HG02840 (cell line): ENCODE measurements at regions not wholly inside any gene's neighbourhood (a gene's known extent, or its start where the extent isn't known, plus 50 kb on each side); places are given as distances from the start of the nearest gene placed in this dataset.
"Not testable (repeated sequence)": the region's sequence is repeated elsewhere in the genome, so short reads cannot be mapped to it uniquely, and the experiment has no call there.

ENCODE experiments used
- ATAC-seq: cut with Tn5 transposase; IDR thresholded peaks from one replicate; pipeline ENCODE4 v1.9.1; 2021; ENCODE audit warnings: mild to moderate bottlenecking, moderate library complexity, moderate number of reproducible peaks; ENCODE audit not compliant: unreplicated experiment, low FRiP score

GRCh38 chr2:128603411-128603924, 284.8 kb upstream of the HS6ST1 start:
- no peak for ATAC-seq

DNA sequence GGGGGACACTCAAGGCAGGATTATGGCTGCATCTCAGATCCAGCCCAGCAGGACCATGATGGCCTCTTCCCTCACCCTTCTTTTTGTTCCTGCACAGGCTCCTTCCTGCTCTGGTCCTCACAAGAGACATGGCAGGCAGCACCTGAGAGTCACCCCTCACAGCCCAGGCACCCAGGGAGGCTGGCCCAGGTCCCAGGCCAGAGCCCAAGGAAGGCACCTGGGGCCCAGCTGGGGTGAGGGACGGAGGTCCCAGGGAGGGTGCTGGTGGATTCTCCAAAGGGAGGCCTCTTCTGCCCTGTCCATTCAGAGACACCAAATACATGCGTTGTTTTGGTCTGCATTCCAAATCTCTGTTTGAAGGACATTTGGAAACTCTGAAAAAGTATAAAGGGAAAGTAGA, 285.4 kb upstream of the HS6ST1 start:
- ATAC-seq: no peak

GRCh38 chr2:128604581-128604980, 285.9 kb upstream of the HS6ST1 start:
- ATAC-seq: not testable (repeated sequence)

GRCh38 chr2:128605421-128605820, 286.8 kb upstream of the HS6ST1 start:
- ATAC-seq: no peak

DNA sequence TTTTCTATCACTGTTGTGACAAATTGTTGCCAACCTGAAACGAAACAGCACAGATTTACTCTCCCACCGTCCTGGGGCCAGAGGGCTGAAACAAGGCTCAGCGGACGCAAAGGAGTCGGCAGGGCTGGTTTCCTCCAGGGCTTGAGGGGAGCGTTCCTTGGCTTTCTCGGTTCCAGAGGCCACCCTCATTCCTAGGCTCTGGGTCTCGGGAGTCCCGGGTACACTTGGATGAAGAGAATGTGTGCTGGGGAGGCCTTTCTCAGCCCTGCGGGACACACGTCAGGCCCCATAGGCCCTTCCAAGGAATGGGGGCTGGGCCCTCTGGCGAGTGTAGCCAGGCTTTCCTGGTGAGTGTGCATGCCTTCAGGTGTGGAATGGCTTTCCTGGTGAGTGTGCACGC, 287.3 kb upstream of the HS6ST1 start:
- ATAC-seq: no peak

DNA sequence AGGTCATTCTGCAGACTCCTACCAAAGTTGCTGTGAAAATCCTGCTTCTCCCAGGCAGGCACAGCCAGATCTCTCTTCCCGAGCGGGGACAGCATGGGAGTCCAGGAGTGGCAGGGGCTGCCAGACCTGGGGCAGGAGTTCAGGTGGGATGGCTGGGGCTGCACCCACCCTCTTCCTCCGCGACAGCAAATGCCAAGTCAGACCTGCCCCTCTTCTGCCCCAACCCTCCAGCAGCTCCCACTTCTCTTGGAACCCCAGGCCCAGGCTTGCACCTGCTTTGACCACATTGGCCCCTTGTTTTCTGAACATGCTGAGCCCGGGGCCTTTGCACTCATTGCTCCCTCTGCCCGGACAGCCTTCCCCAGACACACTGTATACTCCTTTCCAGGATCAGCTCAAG, 288.2 kb upstream of the HS6ST1 start:
- ATAC-seq: no peak

DNA sequence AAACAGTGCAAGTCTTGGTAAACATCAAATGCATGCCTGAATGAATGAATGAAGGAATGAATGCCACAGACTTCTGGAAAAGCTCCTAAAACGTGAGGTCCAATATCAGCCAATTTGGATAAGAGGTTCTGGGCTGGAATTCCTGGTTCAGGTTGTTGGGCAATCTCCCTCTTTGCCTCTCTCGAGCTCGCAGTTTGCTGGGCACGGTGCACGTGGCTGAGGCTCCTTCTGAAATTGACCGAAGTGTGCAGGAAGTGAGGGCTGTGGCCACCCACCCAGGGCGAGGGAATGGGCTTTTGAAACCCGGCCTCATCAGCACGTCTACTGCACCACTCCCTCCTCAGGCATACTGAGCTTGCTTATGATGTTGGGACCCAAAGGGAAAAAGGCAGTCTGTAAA, 288.8 kb upstream of the HS6ST1 start:
- ATAC-seq: no peak

- ATAC-seq: no peak
Measured at GRCh38 chr2:128607911-128608506, 289.3 kb upstream of the HS6ST1 start.

GRCh38 chr2:128608921-128609880, 290.5 kb upstream of the HS6ST1 start:
- ATAC-seq: no peak

- ATAC-seq: no peak
Measured at GRCh38 chr2:128610496-128610895, 291.8 kb upstream of the HS6ST1 start.

DNA sequence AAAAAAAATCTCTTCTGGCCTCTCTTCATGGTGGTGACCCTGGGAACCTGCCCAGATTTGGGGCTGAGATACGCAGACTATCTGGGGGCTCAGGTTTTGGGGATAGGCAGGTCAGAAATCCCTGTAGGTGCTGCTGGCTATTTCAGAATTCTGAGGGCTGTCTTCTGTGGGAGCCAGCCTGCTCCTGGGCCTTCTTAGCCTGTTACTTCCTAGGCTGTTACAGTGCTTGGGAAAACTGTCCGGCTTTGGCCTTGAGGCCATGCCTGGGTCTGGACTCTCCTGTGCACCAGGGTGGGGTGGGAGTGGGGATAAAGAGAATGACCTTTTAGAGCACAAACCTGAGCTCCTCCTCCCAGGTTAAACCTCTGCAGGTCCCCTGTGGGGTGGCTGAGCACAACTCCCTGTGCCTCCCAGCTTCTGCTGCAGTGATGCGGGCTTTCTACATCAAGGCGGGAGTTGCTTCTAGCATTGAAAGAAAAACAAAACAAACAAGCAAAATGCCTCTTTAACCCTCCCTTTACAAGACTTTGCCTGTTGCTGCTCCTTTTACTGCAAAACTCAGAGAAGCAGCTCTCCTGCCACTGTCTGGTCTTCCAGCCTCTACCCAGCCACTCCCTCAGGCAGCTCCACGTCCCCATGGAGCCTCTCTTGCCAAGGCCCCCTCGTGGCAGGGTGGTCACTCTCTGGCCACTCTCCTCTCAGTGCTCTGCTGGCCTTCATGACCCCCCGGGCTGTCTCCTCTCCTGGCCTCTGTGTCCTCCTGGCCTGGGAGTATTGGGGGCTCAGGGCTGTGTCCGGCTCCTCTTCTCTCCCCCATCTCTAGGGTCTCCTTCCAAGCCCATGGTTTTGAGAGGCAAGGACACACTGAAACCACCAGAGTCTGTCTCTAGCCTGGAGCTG, 293.0 kb upstream of the HS6ST1 start:
- no peak for ATAC-seq

GRCh38 chr2:128612628-128613027, 294.0 kb upstream of the HS6ST1 start:
- no peak for ATAC-seq

GRCh38 chr2:128613351-128613750, 294.7 kb upstream of the HS6ST1 start:
- ATAC-seq: no peak

- no peak for ATAC-seq
Measured at GRCh38 chr2:128613876-128614275, 295.2 kb upstream of the HS6ST1 start.

- not testable (repeated sequence) for ATAC-seq
Measured at GRCh38 chr2:128614907-128615306, 296.2 kb upstream of the HS6ST1 start.

- ATAC-seq: no peak
Measured at GRCh38 chr2:128615571-128615970, 296.9 kb upstream of the HS6ST1 start.

DNA sequence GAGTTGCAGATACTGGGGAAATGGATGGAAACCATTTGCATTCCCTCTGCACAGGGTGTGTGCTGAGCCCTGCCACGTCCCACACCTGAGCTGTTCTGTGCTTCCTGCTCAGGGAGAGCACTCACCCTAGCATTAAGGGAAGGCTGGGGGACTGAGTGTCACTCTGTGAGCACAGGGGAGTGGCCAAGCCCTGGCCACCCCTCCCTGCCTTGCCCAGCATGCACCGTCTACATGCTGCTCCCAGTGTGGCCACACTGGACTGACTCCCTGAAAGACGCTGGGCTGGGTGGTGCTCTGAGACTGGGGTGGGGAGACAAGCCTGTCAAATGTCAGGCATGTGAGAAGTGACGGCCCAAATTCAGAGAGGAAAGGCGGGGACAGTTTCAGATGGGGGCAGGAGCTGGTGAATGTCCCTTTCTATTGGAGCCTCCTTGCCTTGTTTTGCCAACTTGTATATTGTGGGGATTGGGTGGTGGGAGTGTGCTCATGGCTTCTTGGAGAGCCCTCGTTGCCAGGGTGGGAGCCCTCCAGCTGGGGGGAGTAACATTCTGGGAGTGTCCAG, 298.4 kb upstream of the HS6ST1 start:
- ATAC-seq: no peak

- no peak for ATAC-seq
Measured at GRCh38 chr2:128617661-128618060, 299.0 kb upstream of the HS6ST1 start.

DNA sequence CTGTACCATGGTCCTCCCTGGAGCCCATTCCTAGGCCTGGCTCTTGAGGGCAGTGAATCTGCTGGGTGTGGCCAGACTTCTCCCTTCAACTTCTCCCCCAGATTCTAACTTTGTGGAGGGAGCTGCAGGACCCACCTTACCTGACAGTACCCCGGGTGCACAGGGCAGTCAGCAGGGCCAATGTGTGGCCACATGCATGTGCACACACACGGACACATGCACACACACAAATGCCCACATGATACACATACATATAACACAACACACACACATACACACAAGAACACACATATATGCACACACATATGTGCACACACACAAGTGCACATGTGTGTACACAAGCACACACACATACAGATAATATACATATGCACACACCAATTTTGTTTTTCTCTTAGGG, 300.0 kb upstream of the HS6ST1 start:
- ATAC-seq: no peak
